ENCODE measurements at regions not wholly inside any gene's neighbourhood (a gene's known extent, or its start where the extent isn't known, plus 50 kb on each side); places are given as distances from the start of the nearest gene placed in this dataset.

DNA sequence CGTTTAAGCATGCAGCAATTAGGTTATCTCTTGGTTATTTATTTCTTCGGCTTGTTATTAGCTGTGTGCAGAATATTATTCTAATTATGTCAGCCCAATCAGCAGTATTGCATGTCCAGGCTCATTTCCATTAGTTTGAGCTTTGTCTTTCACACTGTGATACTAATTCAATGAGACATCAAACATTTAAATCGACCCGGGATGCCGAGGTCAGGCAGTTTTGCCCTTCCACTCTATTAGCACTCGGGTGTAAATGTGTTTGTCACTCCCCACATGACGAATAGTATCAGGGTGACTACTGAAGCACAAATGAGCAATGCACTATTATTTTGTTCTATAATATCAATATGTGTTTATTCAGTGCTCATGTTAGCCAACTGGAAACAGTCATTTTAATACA lies 170.9 kb downstream of the ANXA2 start (continued):
- TF ChIP-seq, protein P1, sequence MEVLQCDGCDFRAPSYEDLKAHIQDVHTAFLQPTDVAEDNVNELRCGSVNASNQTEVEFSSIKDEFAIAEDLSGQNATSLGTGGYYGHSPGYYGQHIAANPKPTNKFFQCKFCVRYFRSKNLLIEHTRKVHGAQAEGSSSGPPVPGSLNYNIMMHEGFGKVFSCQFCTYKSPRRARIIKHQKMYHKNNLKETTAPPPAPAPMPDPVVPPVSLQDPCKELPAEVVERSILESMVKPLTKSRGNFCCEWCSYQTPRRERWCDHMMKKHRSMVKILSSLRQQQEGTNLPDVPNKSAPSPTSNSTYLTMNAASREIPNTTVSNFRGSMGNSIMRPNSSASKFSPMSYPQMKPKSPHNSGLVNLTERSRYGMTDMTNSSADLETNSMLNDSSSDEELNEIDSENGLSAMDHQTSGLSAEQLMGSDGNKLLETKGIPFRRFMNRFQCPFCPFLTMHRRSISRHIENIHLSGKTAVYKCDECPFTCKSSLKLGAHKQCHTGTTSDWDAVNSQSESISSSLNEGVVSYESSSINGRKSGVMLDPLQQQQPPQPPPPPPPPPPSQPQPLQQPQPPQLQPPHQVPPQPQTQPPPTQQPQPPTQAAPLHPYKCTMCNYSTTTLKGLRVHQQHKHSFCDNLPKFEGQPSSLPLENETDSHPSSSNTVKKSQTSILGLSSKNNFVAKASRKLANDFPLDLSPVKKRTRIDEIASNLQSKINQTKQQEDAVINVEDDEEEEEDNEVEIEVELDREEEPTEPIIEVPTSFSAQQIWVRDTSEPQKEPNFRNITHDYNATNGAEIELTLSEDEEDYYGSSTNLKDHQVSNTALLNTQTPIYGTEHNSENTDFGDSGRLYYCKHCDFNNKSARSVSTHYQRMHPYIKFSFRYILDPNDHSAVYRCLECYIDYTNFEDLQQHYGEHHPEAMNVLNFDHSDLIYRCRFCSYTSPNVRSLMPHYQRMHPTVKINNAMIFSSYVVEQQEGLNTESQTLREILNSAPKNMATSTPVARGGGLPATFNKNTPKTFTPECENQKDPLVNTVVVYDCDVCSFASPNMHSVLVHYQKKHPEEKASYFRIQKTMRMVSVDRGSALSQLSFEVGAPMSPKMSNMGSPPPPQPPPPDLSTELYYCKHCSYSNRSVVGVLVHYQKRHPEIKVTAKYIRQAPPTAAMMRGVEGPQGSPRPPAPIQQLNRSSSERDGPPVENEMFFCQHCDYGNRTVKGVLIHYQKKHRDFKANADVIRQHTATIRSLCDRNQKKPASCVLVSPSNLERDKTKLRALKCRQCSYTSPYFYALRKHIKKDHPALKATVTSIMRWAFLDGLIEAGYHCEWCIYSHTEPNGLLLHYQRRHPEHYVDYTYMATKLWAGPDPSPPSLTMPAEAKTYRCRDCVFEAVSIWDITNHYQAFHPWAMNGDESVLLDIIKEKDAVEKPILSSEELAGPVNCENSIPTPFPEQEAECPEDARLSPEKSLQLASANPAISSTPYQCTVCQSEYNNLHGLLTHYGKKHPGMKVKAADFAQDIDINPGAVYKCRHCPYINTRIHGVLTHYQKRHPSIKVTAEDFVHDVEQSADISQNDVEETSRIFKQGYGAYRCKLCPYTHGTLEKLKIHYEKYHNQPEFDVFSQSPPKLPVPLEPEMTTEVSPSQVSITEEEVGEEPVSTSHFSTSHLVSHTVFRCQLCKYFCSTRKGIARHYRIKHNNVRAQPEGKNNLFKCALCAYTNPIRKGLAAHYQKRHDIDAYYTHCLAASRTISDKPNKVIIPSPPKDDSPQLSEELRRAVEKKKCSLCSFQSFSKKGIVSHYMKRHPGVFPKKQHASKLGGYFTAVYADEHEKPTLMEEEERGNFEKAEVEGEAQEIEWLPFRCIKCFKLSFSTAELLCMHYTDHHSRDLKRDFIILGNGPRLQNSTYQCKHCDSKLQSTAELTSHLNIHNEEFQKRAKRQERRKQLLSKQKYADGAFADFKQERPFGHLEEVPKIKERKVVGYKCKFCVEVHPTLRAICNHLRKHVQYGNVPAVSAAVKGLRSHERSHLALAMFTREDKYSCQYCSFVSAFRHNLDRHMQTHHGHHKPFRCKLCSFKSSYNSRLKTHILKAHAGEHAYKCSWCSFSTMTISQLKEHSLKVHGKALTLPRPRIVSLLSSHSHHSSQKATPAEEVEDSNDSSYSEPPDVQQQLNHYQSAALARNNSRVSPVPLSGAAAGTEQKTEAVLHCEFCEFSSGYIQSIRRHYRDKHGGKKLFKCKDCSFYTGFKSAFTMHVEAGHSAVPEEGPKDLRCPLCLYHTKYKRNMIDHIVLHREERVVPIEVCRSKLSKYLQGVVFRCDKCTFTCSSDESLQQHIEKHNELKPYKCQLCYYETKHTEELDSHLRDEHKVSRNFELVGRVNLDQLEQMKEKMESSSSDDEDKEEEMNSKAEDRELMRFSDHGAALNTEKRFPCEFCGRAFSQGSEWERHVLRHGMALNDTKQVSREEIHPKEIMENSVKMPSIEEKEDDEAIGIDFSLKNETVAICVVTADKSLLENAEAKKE (CRISPR knock-in tag; IDR thresholded peaks at IDR 0.05) = no peak
- TF ChIP-seq EZH2 (IDR thresholded peaks at IDR 0.05; ENCODE audit: low read depth, unreplicated experiment) = no peak
- TF ChIP-seq NANOG (IDR thresholded peaks at IDR 0.05; ENCODE audit: borderline replicate concordance) = no peak
- TF ChIP-seq CREB1 (CRISPR knock-in tag; IDR thresholded peaks at IDR 0.05; ENCODE audit: low read depth) = no peak
- TF ChIP-seq, protein P2, sequence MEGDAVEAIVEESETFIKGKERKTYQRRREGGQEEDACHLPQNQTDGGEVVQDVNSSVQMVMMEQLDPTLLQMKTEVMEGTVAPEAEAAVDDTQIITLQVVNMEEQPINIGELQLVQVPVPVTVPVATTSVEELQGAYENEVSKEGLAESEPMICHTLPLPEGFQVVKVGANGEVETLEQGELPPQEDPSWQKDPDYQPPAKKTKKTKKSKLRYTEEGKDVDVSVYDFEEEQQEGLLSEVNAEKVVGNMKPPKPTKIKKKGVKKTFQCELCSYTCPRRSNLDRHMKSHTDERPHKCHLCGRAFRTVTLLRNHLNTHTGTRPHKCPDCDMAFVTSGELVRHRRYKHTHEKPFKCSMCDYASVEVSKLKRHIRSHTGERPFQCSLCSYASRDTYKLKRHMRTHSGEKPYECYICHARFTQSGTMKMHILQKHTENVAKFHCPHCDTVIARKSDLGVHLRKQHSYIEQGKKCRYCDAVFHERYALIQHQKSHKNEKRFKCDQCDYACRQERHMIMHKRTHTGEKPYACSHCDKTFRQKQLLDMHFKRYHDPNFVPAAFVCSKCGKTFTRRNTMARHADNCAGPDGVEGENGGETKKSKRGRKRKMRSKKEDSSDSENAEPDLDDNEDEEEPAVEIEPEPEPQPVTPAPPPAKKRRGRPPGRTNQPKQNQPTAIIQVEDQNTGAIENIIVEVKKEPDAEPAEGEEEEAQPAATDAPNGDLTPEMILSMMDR (conservative IDR thresholded peaks at IDR 0.05; ENCODE audit: low read depth in 2 of 2) = no peak
- TF ChIP-seq EZH2phosphoT487 (IDR thresholded peaks at IDR 0.05; ENCODE audit: unreplicated experiment) = no peak
- no peak for TF ChIP-seq STAT1 (IDR thresholded peaks at IDR 0.05; ENCODE audit: unreplicated experiment)
- TF ChIP-seq, protein P3, sequence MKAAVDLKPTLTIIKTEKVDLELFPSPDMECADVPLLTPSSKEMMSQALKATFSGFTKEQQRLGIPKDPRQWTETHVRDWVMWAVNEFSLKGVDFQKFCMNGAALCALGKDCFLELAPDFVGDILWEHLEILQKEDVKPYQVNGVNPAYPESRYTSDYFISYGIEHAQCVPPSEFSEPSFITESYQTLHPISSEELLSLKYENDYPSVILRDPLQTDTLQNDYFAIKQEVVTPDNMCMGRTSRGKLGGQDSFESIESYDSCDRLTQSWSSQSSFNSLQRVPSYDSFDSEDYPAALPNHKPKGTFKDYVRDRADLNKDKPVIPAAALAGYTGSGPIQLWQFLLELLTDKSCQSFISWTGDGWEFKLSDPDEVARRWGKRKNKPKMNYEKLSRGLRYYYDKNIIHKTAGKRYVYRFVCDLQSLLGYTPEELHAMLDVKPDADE (IDR thresholded peaks at IDR 0.05) = no peak
- TF ChIP-seq JUNB (IDR thresholded peaks at IDR 0.05; ENCODE audit: unreplicated experiment) = no peak
- TF ChIP-seq POLR2AphosphoS5 (IDR thresholded peaks at IDR 0.05; ENCODE audit: low read depth) = no peak
